T-cell (primary cell): ENCODE measurements at regions not wholly inside any gene's neighbourhood (a gene's known extent, or its start where the extent isn't known, plus 50 kb on each side); places are given as distances from the start of the nearest gene placed in this dataset.

ENCODE experiments used
- ATAC-seq, 4 experiments: fragments of 200-7000 bp in 3 of 4; fragments of 150-1000 bp in 1 of 4; cut with Tn5 transposase; replicated peaks in 1 of 4; 1 replicate in 3 of 4; 2 replicates in 1 of 4; pipeline ENCODE4 v1.10.0; 2021; ENCODE audit warnings: moderate library complexity in 3 of 4, mild to moderate bottlenecking in 2 of 4, moderate number of reproducible peaks in 1 of 4
- CTCF ChIA-PET, 2 donors: fragments of 300-600 bp; sonication (Branson Sonifier 250); formaldehyde crosslinking; loops; one replicate each; lab custom pipeline; 2022; ENCODE audit warnings: antibody characterized with exemption in 2 of 2; lab: Charles Lee
- POLR2A ChIA-PET, 2 donors: fragments of 300-600 bp; sonication (Branson Sonifier 250); formaldehyde crosslinking; loops; one replicate each; lab custom pipeline; 2022; ENCODE audit warnings: antibody characterized with exemption in 2 of 2; lab: Charles Lee
- DNase-seq, 35 experiments: peaks; one replicate each; pipeline versions ENCODE4 v3.0.0 to v3.0.0-alpha.2; 2013 to 2023
- H3K27ac ChIP-seq: one replicate; pipeline ENCODE4 v1.5.1; 2013; ENCODE audit warnings: low read length
- H3K27me3 ChIP-seq, 2 experiments: replicated peaks in 1 of 2; 1 replicate in 1 of 2; 2 replicates in 1 of 2; pipeline versions ENCODE4 v1.6.1 to v1.7.0; 2013; ENCODE audit warnings: low read length in 1 of 2, mixed read lengths in 1 of 2; ENCODE audit not compliant: control insufficient read depth in 2 of 2, insufficient read depth in 2 of 2; ENCODE audit errors: extremely low read depth in 1 of 2
- H3K36me3 ChIP-seq, 2 donors: 1 replicate in 1 of 2; 2 replicates in 1 of 2; pipeline versions ENCODE4 v1.6.1 to v1.7.0; 2013; ENCODE audit warnings: low read length in 1 of 2; ENCODE audit not compliant: control insufficient read depth in 2 of 2, insufficient read depth in 1 of 2; ENCODE audit errors: extremely low read depth in 1 of 2
- H3K4me1 ChIP-seq, 2 experiments: 1 replicate in 1 of 2; 2 replicates in 1 of 2; pipeline versions ENCODE4 v1.6.1 to v1.7.0; 2013; ENCODE audit warnings: low read length in 2 of 2, mixed read lengths in 1 of 2; ENCODE audit not compliant: insufficient read depth in 2 of 2, control insufficient read depth in 1 of 2; ENCODE audit errors: extremely low read depth in 1 of 2
- H3K4me3 ChIP-seq, 2 donors: 1 replicate in 1 of 2; 2 replicates in 1 of 2; pipeline versions ENCODE4 v1.5.1 to v1.7.0; 2013; ENCODE audit warnings: mild to moderate bottlenecking in 2 of 2, low read length in 1 of 2, moderate library complexity in 1 of 2; ENCODE audit not compliant: control insufficient read depth in 1 of 2; ENCODE audit errors: extremely low read depth in 1 of 2
- H3K9me3 ChIP-seq: 2 replicates; pipeline ENCODE4 v1.7.0; 2013
- H3K27ac Mint-ChIP-seq, 2 donors: one replicate each; pipeline ENCODE4 v1.8.0; 2020 to 2021; ENCODE audit warnings: mild to moderate bottlenecking in 2 of 2, mixed read lengths in 2 of 2
- H3K27me3 Mint-ChIP-seq, 2 donors: one replicate each; pipeline ENCODE4 v1.8.0; 2021 to 2022; ENCODE audit warnings: mixed read lengths in 2 of 2
- H3K36me3 Mint-ChIP-seq: one replicate; pipeline ENCODE4 v1.8.0; 2021; ENCODE audit warnings: mixed read lengths
- H3K4me1 Mint-ChIP-seq, 3 donors: one replicate each; pipeline ENCODE4 v1.8.0; 2020 to 2022; ENCODE audit warnings: mixed read lengths in 3 of 3, mild to moderate bottlenecking in 1 of 3
- H3K4me3 Mint-ChIP-seq, 3 donors: one replicate each; pipeline ENCODE4 v1.8.0; 2020 to 2022; ENCODE audit warnings: mild to moderate bottlenecking in 3 of 3, mixed read lengths in 3 of 3, moderate library complexity in 3 of 3
- H3K9me3 Mint-ChIP-seq, 3 donors: one replicate each; pipeline ENCODE4 v1.8.0; 2020 to 2022; ENCODE audit warnings: mixed read lengths in 3 of 3
- WGBS: methylation state at CpG from one replicate; pipeline ENCODE4 v1.1.5; 2013; ENCODE audit warnings: missing lambda C conversion rate; ENCODE audit not compliant: insufficient coverage; 5-methylcytosine and 5-hydroxymethylcytosine counted together

- WGBS = no CpG with 5 or more reads among the region's 4 CpGs
- POLR2A ChIA-PET = no interaction called here
- H3K27me3 ChIP-seq = no peaks in the 10 kb centered on the region
Observed at GRCh38 chr14:55977392-55978150, 140.6 kb upstream of the PELI2 start.

GRCh38 chr14:55979096-55979495 is 139.1 kb upstream of the PELI2 start:
- CTCF ChIA-PET = no interaction called here
- H3K4me1 ChIP-seq = no peaks in the 10 kb centered on the region
- 43% methylated on average over 1 of the region's 2 CpGs for WGBS
- POLR2A ChIA-PET = no interaction called here
- H3K4me1 Mint-ChIP-seq = no peaks in the 10 kb centered on the region
- peaks cover 2 to 9% of the 10 kb centered on the region in 2 donors for H3K27me3 Mint-ChIP-seq
- no peak overlapping the region for H3K27ac ChIP-seq
- H3K4me3 ChIP-seq = no peak overlapping the region
- ATAC-seq (no peak), DNase-seq (no peak)
- no peaks in the 10 kb centered on the region for H3K9me3 ChIP-seq
- no peak overlapping the region for H3K4me3 Mint-ChIP-seq
- H3K36me3 Mint-ChIP-seq = no peaks in the 10 kb centered on the region
- no peak overlapping the region for H3K27ac Mint-ChIP-seq
- peaks cover 0 to 4% (median 0%) of the 10 kb centered on the region in 3 donors for H3K9me3 Mint-ChIP-seq
- no peaks in the 10 kb centered on the region for H3K27me3 ChIP-seq
- no peaks in the 10 kb centered on the region for H3K36me3 ChIP-seq

More at GRCh38 chr14:55977392-55978150, 140.6 kb upstream of the PELI2 start:
- H3K36me3 ChIP-seq = no peaks in the 10 kb centered on the region
- Mint-ChIP-seq H3K27me3 (peaks cover 0 to under 1% of the 10 kb centered on the region in 2 donors), H3K4me3 (no peak overlapping the region), H3K4me1 (no peaks in the 10 kb centered on the region), H3K36me3 (no peaks in the 10 kb centered on the region), H3K9me3 (peaks cover 0 to 4% (median 0%) of the 10 kb centered on the region in 3 donors), H3K27ac (no peak overlapping the region)
- no peak overlapping the region for H3K27ac ChIP-seq
- CTCF ChIA-PET = no interaction called here
- H3K4me3 ChIP-seq = no peak overlapping the region
- ATAC-seq (no peak), DNase-seq (no peak)
- no peaks in the 10 kb centered on the region for H3K9me3 ChIP-seq
- H3K4me1 ChIP-seq = no peaks in the 10 kb centered on the region

GRCh38 chr14:55979781-55980180 is 138.4 kb upstream of the PELI2 start:
- no peak overlapping the region for H3K27ac ChIP-seq
- WGBS = no CpG with 5 or more reads among the region's 1 CpG
- no peaks in the 10 kb centered on the region for H3K4me1 ChIP-seq
- no peak for ATAC-seq
- Mint-ChIP-seq H3K4me1 (no peaks in the 10 kb centered on the region), H3K36me3 (no peaks in the 10 kb centered on the region), H3K27ac (no peak overlapping the region), H3K27me3 (peaks cover 9 to 16% of the 10 kb centered on the region in 2 donors), H3K4me3 (no peak overlapping the region), H3K9me3 (peaks cover 0 to 4% (median 0%) of the 10 kb centered on the region in 3 donors)
- ChIA-PET CTCF (no interaction called here), POLR2A (no interaction called here)
- DNase-seq = no peak
- H3K9me3 ChIP-seq = no peaks in the 10 kb centered on the region
- no peak overlapping the region for H3K4me3 ChIP-seq
- H3K27me3 ChIP-seq = peaks cover 0 to 2% of the 10 kb centered on the region in 2 experiments
- H3K36me3 ChIP-seq = no peaks in the 10 kb centered on the region

- no peak overlapping the region for H3K27ac ChIP-seq
- DNase-seq = no peak
- H3K9me3 Mint-ChIP-seq = peaks cover 0 to 4% (median 0%) of the 10 kb centered on the region in 3 donors
Observed at GRCh38 chr14:55980970-55981369, 137.2 kb upstream of the PELI2 start.

GRCh38 chr14:55986069-55986468 is 132.1 kb upstream of the PELI2 start:
- Histone ChIP-seq H3K4me1 (no peaks in the 10 kb centered on the region), H3K9me3 (no peaks in the 10 kb centered on the region), H3K4me3 (no peak overlapping the region), H3K27me3 (peaks cover 0 to 6% of the 10 kb centered on the region in 2 experiments), H3K36me3 (no peaks in the 10 kb centered on the region), H3K27ac (no peak overlapping the region)
- no CpG with 5 or more reads among the region's 2 CpGs for whole genome bisulfite sequencing
- DNase-seq (no peak), ATAC-seq (no peak)
- H3K4me3 Mint-ChIP-seq = no peak overlapping the region
- H3K36me3 Mint-ChIP-seq = no peaks in the 10 kb centered on the region
- ChIA-PET CTCF (no interaction called here), POLR2A (no interaction called here)
- H3K27ac Mint-ChIP-seq = no peak overlapping the region
- peaks cover 12 to 29% of the 10 kb centered on the region in 2 donors for H3K27me3 Mint-ChIP-seq
- peaks cover 0 to 4% (median 0%) of the 10 kb centered on the region in 3 donors for H3K9me3 Mint-ChIP-seq
- H3K4me1 Mint-ChIP-seq = no peaks in the 10 kb centered on the region

More at GRCh38 chr14:55980970-55981369, 137.2 kb upstream of the PELI2 start:
- H3K36me3 Mint-ChIP-seq = no peaks in the 10 kb centered on the region
- ATAC-seq = no peak
- H3K27me3 Mint-ChIP-seq = peaks cover 9 to 20% of the 10 kb centered on the region in 2 donors
- peaks cover 0 to 2% of the 10 kb centered on the region in 2 experiments for H3K27me3 ChIP-seq
- CTCF ChIA-PET = no interaction called here
- H3K4me1 ChIP-seq = no peaks in the 10 kb centered on the region
- no peaks in the 10 kb centered on the region for H3K4me1 Mint-ChIP-seq
- no peaks in the 10 kb centered on the region for H3K36me3 ChIP-seq
- H3K4me3 Mint-ChIP-seq = no peak overlapping the region
- H3K27ac Mint-ChIP-seq = no peak overlapping the region
- POLR2A ChIA-PET = no interaction called here
- H3K9me3 ChIP-seq = no peaks in the 10 kb centered on the region
- no peak overlapping the region for H3K4me3 ChIP-seq

- Mint-ChIP-seq H3K36me3 (no peaks in the 10 kb centered on the region), H3K4me1 (peaks cover 34 to 42% (median 39%) of the 10 kb centered on the region in 3 donors), H3K27me3 (peaks cover 57 to 63% of the 10 kb centered on the region in 2 donors), H3K9me3 (peaks cover 0 to 6% (median 0%) of the 10 kb centered on the region in 3 donors), H3K27ac (no peak overlapping the region), H3K4me3 (no peak overlapping the region)
- Histone ChIP-seq H3K4me3 (no peak overlapping the region), H3K36me3 (no peaks in the 10 kb centered on the region), H3K4me1 (peaks cover 31 to 33% of the 10 kb centered on the region in 2 experiments), H3K27ac (no peak overlapping the region), H3K27me3 (peaks cover 0 to 39% of the 10 kb centered on the region in 2 experiments), H3K9me3 (peaks cover 2% of the 10 kb centered on the region)
- DNase-seq (no peak), ATAC-seq (no peak)
- POLR2A ChIA-PET = no interaction called here
- CTCF ChIA-PET = no interaction called here
- no CpG with 5 or more reads among the region's 3 CpGs for WGBS
Observed at GRCh38 chr14:56000846-56001245, 117.4 kb upstream of the PELI2 start.
